Testis (tissue), 2 donors: ENCODE measurements at regions not wholly inside any gene's neighbourhood (a gene's known extent, or its start where the extent isn't known, plus 50 kb on each side); places are given as distances from the start of the nearest gene placed in this dataset.

Experiments
- POLR2A ChIP-seq: fragments of 450-650 bp; IDR thresholded peaks from one replicate; pipeline ENCODE4 v1.6.1; 2017; ENCODE audit warnings: antibody characterized with exemption, mild to moderate bottlenecking, moderate library complexity
- TF ChIP-seq, protein P1 (sequence below), 3 experiments: fragments of 450-650 bp in 2 of 3; fragments of 200-600 bp in 1 of 3; sonication (generic) in 1 of 3; IDR thresholded peaks; one replicate each; pipeline ENCODE4 v1.5.1; 2016 to 2019; ENCODE audit warnings: antibody characterized with exemption in 3 of 3, mild to moderate bottlenecking in 2 of 3, moderate library complexity in 1 of 3

DNA sequence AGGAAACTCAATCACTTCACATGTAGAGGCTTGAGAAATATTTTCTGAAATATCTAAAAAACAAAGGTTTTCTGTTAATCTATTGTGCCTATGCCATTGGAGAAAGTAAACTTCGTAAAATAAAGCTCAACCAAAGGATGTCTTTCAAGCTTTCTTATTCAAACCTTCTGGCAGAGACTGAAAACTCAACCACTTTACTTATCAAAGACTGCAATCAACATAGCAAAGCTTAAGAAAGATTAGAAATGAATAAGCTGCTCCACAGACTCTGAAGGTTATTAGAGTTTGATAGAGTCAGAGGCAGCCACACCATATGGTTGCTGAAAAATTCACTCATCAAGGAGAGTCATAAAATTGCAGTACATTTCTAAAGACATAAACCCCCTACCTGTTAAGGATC is 245.8 kb upstream of the MEOX2 start:
- TF ChIP-seq, protein P1, sequence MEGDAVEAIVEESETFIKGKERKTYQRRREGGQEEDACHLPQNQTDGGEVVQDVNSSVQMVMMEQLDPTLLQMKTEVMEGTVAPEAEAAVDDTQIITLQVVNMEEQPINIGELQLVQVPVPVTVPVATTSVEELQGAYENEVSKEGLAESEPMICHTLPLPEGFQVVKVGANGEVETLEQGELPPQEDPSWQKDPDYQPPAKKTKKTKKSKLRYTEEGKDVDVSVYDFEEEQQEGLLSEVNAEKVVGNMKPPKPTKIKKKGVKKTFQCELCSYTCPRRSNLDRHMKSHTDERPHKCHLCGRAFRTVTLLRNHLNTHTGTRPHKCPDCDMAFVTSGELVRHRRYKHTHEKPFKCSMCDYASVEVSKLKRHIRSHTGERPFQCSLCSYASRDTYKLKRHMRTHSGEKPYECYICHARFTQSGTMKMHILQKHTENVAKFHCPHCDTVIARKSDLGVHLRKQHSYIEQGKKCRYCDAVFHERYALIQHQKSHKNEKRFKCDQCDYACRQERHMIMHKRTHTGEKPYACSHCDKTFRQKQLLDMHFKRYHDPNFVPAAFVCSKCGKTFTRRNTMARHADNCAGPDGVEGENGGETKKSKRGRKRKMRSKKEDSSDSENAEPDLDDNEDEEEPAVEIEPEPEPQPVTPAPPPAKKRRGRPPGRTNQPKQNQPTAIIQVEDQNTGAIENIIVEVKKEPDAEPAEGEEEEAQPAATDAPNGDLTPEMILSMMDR (IDR thresholded peaks at IDR 0.05): no peak
- TF ChIP-seq POLR2A: no peak
